ENCODE measurements at regions not wholly inside any gene's neighbourhood (a gene's known extent, or its start where the extent isn't known, plus 50 kb on each side); places are given as distances from the start of the nearest gene placed in this dataset.
"Not testable (repeated sequence)": the region's sequence is repeated elsewhere in the genome, so short reads cannot be mapped to it uniquely, and the experiment has no call there.

DNA sequence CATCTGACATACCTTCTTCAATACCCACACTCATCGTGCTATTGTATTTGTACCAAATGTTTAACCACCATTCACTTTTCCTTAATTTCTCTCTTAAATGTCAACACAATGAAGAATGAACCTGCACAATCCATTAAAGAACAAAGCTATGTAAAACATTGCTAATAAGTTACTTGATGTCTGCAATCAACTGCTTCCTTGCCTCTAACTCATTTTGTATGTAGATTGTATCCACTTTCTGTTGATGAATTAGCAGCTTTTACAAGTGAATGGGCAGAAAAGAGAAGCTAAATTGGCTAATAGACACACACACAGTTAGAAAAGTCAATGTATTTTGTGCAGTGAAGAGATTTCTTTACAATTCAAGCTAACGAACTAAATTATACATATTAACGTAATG is 212.5 kb upstream of the NDST3 start:
- no peak for DNase-seq

DNA sequence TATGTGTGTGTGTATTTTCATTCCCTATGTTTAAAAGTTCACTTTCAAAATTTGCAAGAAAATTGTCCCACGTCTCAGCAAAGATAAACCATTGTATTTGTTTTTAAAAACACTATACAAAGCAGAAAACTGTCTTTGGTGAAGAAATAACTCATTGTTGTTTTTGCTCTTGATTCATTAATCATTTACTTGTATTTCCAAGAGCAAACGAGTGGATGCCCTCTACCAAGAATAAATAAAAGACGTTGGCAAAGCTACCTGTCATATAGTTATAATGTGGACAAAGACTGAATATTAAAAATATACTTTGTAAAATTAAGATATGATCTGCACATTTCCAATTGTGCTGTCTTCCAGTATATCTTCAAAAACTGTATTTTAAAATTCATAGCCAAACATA is 210.9 kb upstream of the NDST3 start:
- DNase-seq = no peak

DNA sequence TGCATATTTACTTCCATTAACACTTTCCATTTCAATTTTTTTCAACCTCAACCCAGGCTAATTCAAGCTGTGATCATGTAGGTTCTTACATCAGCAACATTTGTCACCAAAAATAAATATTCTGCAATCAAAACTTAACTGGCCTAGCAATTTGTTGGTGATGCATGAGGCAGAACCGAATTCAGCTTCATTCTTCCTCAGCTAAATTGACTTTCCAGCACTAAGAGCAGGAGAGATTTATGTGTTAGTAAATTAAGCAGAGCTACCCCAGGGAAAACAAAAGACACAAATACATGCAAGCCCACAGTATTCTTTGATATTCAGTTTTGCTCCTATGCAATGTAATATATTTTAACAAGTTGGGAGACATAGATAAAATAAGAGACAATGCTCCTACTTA is 208.7 kb upstream of the NDST3 start:
- no peak for DNase-seq

DNA sequence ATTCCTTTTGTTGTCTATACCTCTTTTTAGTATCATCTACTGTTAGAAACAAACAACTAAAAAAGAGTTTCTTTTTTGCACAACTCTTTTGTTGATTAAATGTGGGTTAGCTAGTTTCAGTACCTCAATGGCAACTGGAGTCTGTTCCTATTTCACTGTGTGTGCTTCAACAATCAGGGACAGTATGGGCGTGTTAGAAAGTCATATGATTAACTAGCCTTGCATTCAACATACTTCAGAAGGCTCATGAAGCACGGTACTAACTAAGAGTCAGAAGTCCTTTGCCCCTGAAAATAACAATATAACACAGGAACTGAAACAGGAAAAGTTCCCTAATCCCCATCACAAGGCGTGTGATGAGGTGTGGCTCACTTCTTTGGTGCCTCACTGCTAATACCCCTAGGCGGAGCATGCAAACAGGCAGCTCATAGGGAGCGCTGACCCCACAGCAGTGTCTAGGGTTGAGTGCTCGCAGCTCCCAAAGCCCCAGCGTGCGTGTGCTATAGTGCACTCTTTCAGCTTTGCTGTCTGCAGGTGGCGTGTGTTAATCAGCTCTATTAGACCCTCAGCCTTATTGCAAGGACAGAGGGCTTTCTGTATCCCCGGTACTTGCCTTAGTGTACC is 203.1 kb upstream of the NDST3 start:
- no peak for DNase-seq

DNA sequence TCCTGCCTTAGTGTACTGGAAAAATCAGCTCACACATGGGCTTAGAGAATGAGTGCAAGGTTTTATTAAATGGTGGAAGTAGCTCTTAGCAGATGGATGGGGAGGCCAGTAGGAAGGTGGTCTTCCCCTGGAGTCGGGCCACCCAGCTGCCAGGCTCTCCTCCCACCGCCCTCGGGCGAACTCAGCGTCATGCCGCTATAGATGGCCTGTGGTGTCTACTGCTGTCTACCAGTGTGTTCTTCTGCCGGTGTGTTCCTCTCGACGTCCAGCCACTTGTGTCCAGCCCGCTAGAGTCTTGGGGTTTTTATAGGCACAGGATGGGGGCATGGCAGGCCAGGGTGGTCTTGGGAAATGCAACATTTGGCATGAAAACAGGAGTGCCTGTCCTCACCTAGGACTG is 198.7 kb upstream of the NDST3 start:
- DNase-seq = no peak

DNA sequence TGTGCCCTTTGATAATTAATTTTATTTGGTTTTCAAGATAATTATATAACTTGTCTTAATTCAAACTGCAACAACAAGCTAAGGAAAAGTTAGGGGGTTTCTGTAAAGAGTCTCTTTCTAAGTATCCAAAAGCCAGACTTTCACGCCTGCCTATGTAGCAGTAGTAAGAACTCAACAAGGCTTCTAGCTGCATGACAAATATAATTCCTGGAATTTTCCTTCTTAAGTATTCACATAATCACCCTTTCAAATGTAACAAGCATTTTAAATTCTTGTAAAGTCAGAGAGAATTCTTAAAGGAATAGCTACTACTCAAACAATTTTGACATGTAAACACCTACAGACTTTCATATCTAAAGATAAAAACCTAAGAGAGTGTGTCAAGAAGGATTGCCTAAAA is 189.7 kb upstream of the NDST3 start:
- no peak for DNase-seq

DNA sequence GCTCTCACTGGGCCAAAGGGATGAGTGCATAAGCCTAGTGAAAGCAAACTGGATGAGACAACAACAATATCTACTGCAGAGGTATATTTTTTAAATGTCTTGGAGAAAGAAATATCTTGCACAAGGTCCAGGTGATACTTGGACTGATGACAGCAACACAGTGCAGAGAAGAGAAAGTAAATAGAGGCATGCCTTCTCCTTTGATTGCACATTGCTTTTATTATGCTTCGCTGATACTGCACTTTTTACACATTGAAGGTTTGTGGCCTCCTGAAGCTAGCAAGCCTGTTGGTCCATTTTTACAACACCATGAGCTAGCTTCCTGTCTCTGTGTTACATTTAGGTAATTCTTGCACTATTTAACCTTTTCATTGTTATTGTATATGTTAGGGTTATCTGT is 189.0 kb upstream of the NDST3 start:
- DNase-seq = no peak

DNA sequence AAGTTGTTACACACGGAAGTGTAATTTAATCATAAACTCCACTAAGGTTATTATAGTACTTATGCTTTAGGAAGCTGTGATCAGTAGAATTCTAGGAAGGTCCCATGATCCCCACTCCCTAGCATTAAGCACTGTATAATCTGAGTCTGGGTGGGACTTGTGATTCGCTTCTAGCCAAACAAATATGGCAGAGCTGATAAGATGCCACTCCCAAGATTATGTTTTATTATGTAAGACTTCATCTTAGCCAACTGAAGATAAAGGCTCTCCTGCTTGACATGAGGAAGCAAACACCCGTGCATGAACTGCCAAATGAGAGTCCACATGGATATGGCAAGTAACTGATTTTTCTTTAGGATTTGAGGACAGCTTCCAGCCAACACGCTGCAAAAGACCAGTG is 186.4 kb upstream of the NDST3 start:
- DNase-seq = no peak

DNA sequence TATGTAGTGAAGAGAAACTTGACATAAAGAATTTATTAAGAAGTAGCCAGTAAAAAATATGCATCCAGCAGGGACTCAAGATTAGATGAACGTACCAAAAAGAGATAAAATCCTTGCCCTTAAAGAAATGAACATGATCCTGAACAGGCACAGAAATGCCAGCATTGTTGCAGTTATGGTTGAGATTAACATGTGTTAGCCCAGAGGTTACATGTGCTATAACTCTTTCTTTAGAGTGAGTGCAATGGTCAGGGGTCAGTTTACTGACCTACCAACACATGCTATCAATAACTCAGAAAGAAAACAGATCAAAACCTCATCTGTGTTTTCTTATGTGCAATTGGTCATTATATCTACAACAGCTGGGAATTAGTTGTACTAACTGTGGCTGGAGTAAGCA is 166.1 kb upstream of the NDST3 start:
- DNase-seq = no peak

DNA sequence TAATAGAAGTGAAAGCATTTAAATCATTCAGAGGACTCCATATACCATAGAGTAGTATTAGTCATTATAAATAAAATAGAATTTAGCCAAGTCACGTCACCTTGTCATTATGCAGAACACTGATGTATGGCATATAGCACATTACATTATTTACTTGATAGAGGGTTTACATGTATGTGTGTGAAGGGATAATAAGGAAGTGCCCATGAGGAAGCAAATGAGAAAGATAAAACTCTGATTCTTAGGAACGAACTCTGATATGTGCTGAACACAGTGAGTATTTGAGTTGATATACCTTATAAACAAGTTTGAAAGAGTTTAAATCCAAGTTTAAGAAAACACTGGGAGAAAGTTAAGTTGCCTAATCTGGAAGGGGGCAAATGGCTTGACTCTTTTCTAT is 160.5 kb upstream of the NDST3 start:
- no peak for DNase-seq

DNA sequence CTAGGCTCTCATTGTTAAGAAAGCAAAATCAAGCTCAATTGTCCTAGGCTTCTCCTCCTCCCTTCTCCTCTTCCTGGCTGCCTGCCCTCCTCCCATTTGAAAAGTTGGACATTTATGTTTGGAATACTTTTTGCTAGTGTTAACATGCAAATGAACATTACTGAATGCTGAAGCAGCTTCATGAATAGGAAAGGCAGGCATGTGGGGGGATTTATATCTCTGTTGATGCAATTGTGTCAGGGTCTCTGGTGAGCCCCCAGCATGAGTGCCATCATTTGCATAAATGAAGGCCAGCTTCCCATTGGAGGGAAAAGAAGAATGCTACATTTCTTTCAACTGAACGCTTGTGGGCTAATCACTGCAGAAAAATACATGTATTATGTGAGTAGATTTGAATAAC is 160.1 kb upstream of the NDST3 start:
- no peak for DNase-seq

DNA sequence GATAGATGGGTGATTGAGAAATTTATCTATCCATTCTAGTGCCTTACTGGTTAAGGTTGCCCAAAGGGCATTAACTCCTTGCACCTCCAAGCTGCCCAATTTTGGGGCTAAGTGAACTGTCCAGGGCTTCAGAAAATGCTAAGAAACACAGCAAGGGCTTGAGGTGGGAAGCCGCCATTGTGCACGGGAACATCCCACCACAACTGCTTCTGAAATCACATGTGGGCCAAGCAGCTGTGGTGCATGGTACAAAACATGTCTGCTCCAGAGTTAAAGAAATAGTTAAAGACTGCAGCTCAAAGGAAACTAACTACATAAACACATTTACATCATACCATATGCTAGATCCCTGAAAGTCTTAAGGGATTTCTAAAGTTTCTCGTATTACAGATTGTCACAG is 144.3 kb upstream of the NDST3 start:
- DNase-seq = no peak

DNA sequence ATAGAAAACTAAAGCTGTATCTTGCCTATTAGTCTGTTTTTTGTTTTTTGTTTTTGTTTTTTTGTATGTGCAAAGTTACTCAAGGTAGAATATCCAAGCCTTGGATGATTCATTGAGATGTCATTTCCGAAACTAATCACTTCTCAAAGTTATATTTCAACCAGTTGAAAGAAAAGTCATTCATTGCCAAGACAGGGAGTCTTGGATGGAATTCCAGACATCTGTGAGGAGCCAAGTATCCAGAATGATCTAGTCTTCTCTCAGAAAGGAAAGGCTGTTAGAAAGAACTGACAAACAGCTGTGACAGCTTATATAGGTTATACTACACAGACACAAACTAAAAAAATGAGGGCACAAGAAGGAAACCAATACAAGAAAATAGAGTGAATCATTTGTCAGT is 141.1 kb upstream of the NDST3 start:
- peak; percentile 75 for DNase-seq

DNA sequence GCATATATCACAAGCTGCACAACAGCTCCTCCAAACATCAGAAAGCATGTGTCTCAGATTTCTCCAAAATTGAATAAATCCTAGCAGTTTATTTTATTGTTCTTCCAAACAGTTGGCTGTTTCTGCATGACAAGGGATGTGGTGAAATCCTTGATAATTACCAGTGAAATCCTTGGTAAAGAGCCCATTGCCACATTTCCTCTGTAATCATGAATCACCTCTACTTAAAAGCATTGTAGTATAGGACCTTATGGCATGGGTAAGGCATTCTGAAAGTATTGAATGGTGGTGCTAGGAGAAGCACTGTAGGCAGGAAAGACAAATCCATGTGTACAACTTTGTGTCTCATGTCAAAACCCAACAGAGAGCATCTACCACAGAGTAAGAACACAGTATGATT is 135.8 kb upstream of the NDST3 start:
- DNase-seq = no peak

DNA sequence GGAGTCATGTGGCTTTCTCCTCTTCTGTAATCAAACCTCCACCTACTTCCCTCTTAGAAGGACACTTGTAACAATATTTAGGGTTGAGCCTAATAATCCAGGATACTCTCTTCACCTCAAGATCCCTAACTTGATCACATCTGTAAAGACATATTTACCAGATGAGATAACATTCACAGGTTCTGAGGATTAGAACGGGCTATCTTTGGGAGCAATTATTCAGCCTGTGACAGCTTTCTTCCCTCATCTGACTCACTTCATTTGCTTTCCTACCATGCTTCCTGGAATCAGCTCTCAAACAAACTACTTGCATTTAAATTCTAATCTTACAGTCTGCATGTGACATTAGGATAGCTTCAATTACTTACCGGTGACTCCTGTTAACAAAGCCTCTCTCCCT is 133.5 kb upstream of the NDST3 start:
- no peak for DNase-seq

DNA sequence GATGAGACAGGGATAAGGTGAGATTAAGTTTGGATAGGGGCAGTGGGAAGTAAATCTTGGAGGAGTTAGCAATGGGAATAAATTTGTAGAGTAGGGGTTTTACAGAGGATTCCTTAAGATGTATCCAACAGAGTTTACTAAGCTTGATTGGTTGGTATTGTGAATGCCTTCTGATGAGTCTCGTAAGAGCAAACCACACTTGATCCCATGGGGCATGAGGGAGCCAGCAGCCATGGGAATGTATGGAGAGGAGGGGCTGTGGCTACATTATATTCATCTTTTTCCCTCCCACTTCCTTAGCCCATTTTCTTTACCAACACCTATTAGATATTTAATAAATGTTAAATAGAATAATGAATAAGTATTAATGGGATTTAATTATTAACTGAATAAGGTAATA is 126.6 kb upstream of the NDST3 start:
- DNase-seq = no peak

DNA sequence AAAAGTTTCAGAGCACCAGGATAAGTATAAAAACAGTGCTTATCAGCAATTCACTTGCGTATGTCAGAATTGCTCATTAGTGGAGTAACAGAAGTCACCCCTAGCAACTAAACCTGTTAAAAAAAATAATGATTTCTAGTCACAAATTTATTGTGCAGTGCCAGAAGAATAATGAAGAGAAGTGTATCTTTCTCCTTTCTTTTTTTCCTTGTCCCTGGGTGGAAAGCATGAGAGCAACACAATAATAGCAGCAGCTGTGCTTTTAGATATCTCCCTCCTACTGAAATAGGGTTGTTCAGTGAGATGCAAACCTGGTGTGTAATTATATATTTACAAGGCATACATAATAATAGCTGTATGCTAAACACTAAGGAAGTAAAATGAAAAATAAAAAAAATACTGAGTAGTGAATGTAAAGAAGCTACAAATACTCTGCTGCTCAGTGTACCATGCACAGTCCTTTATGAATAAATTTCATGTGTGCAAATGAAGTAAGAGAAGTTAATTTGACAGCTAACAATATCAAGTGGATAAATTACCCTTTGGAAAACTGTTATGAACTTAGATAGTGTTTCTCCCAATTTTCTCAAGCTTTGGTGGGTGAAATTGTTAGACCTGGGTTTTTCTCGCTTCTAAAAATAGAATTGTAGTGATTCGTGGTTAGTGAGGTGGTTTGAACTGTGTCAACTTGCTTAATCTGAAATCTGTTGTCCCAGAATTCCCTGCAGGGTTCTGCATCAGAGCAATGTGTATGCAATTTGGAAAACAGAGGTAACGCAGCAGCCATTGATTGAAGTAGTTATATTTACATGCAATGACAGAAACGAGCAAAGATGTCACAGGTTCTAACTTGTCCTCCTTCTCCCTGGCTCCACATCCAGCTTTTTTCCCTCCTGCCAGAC is 125.7 kb upstream of the NDST3 start:
- DNase-seq = no peak

DNA sequence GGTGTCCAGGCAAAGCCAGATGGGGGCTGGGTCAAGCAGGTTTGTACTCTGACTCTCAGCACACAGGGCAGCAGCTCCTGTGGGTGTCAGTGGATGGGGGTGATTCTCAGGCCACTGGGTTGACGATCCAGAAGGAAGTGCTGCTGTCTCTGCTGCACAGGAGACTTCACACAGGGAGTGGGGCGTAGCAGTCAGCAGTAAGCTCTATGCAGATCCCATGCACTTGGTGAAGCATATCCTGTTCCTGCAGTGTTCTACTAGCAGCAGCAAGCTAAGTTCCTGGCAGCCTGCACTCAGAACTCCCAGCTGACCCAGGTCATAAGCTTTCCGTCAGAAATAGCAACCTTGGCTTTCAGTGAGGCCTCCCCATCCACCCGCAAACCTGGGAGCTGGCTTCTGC is 117.6 kb upstream of the NDST3 start:
- DNase-seq = no peak

DNA sequence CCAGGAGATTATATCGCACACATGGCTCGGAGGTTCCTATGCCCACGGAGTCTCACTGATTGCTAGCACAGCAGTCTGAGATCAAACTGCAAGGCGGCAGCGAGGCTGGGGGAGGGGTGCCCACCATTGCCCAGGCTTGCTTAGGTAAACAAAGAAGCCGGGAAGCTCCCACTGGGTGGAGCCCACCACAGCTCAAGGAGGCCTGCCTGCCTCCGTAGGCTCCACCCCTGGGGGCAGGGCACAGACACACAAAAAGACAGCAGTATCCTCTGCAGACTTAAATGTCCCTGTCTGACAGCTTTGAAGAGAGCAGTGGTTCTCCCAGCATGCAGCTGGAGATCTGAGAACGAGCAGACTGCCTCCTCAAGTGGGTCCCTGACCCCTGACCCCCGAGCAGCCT is 112.0 kb upstream of the NDST3 start:
- DNase-seq = not testable (repeated sequence)

DNA sequence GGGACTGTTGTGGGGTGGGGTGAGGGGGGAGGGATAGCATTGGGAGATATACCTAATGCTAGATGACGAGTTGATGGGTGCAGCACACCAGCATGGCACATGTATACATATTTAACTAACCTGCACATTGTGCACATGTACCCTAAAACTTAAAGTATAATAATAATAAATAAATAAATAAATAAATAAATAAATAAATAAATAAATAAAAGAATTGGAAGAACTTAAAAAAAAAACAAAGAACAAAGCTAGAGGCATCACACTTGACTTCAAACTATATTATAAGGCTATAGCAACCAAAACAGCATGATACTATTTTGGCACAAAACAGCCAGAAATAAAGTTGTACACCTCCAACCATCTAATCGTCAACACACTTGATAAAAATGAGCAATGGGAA is 106.5 kb upstream of the NDST3 start:
- not testable (repeated sequence) for DNase-seq

DNA sequence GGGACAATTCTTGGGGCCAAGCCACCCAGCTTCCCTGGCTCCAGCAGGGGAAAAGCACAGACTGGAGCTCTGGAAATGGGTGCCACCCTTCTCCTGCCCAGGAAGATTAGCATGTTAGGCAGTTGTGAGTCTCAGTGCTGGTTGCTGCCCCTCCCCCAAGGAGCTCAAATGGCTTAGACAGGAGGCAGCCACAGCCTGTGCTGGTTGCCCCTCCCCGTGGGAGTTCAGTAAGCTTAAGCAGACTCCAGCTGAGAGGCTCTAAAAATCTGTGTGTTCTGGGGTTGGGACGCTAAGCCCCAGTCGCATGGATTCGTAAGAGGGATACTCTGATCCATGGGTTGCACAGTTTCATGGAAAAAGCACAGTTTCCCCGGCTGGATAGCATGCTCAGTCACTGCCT is 92.7 kb upstream of the NDST3 start:
- DNase-seq = no peak

DNA sequence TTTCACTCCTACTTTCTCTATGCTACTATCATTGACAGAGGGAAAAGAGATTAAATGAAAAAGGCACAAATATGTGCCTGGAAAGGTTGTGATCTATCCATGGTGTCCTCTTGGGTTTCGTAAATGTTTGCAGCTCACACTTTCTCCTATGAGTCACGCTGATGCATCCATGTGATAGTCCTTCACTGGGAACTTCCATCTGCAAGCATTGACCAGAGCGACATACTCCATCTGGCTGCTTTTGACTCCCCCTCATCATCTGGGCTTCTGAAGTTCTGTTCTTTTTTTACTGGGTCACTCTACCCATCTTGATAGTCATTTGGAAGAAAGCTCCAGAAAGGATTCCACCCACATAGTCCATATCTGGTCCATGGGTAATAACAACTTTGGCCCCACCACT is 84.7 kb upstream of the NDST3 start:
- DNase-seq = no peak

DNA sequence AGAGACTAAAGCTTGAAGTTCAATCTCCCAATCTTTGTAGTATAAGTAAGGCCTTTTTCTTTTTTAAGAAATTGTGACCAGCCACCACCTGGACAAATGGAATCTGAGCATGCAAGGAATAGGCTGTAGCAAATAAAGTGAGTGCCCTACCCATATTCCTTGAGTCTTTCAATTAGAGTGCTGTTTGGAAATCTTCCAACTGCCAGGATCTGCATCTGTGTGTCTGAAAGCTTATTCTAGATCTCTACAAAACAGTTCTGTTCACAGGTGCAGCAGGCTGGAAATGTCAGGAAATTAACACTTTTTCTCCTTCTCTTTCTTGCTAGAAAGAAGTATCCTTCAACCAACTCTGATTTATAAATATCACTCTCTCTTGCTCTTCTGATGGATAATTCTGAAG is 76.7 kb upstream of the NDST3 start:
- DNase-seq = peak; percentile 12

DNA sequence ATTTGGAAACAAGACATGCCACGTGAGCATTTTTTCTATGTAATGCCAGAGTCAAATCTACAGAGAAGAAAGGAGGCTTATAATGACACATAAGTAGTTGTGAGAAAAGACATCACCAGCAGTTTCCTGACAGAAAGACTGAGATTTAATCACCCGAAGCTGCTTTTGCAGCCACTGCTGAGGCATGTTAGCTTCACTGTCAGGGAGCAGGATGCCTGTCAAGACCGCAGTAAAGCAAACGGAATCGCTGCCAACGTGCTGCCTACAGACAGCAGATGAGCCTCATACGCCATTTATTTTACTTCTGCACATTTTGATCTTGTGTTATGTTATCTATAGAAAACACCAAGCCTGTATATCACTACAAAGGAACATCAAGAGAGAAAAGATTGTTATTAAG is 68.7 kb upstream of the NDST3 start:
- DNase-seq = peak; percentile 58

DNA sequence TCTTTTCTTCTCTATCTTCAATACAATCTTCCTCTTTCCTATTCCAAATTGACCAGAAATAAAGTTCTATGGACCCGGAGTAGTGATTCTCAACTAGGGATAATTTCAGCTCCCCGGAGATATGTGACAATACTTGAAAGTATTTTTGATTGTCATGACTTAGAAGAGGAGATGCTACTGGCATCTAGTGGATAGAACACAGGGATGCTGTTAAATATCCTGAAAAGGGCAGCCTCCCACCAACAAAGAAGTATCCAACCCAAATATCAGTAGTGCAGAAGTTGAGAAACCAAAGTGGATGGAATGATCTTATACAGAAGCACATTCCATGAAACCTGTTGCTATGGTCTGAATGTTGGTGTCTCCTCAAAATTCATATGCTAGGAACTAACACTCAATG is 65.7 kb upstream of the NDST3 start:
- DNase-seq = peak; percentile 73

All from NCI-H446 treated with DMSO at 0.1 percent for 48 hours (cell line).